IMR-90 (cell line): ENCODE measurements at regions not wholly inside any gene's neighbourhood (a gene's known extent, or its start where the extent isn't known, plus 50 kb on each side); places are given as distances from the start of the nearest gene placed in this dataset.

Experiments
- ATAC-seq: fragments of 200-7000 bp; cut with Tn5 transposase; 2 replicates; pipeline ENCODE4 v1.9.1; 2020; ENCODE audit warnings: low read depth, mild to moderate bottlenecking, moderate library complexity
- BruUV-seq: library from RNA; stranded (reverse); fragments of 400-500 nt; replicated peaks from 2 replicates; lab custom pipeline; 2021; lab: Mats Ljungman, UMichigan
- CTCF ChIA-PET: fragments of 300-600 bp; formaldehyde crosslinking; extraction: SDS; loops from one replicate; lab custom pipeline; 2021; ENCODE audit warnings: antibody characterized with exemption; lab: Yijun Ruan, JAX
- POLR2A ChIA-PET: fragments of 300-600 bp; sonication (Branson Sonifier 250); formaldehyde crosslinking; loops from one replicate; lab custom pipeline; 2022; ENCODE audit warnings: antibody characterized with exemption; ENCODE audit not compliant: unreplicated experiment; lab: Charles Lee
- DNase-seq: peaks from one replicate; pipeline ENCODE4 v3.0.0; 2013
- H2AFZ ChIP-seq: replicated peaks from 2 replicates; pipeline ENCODE3; 2013; ENCODE audit warnings: low read length, mild to moderate bottlenecking; ENCODE audit not compliant: poor library complexity
- H2AK5ac ChIP-seq: 2 replicates; pipeline ENCODE4 v1.6.1; 2013; ENCODE audit warnings: low read depth, low read length, inconsistent platforms
- H2AK9ac ChIP-seq: replicated peaks from 2 replicates; pipeline ENCODE3; 2013; ENCODE audit warnings: mild to moderate bottlenecking, low read depth, low read length, moderate library complexity; ENCODE audit not compliant: poor library complexity
- H2BK120ac ChIP-seq: 2 replicates; pipeline ENCODE4 v1.6.1; 2013; ENCODE audit warnings: low read depth, low read length, inconsistent platforms
- H2BK15ac ChIP-seq: 3 replicates; pipeline ENCODE4 v1.6.1; 2013; ENCODE audit warnings: low read depth, low read length, inconsistent platforms
- H2BK20ac ChIP-seq: 2 replicates; pipeline ENCODE4 v1.6.1; 2013; ENCODE audit warnings: low read depth, mild to moderate bottlenecking, inconsistent platforms, low read length, moderate library complexity
- H2BK5ac ChIP-seq: 2 replicates; pipeline ENCODE4 v1.6.1; 2013; ENCODE audit warnings: mild to moderate bottlenecking, low read depth, low read length, inconsistent platforms; ENCODE audit not compliant: poor library complexity, severe bottlenecking
- H3K14ac ChIP-seq: replicated peaks from 2 replicates; pipeline ENCODE4 v1.6.1; 2013; ENCODE audit warnings: low read depth, low read length, inconsistent platforms
- H3K18ac ChIP-seq: 2 replicates; pipeline ENCODE4 v1.6.1; 2013; ENCODE audit warnings: low read depth, low read length, control low read depth
- H3K23ac ChIP-seq: 2 replicates; pipeline ENCODE4 v1.6.1; 2013; ENCODE audit warnings: low read depth, low read length, inconsistent platforms
- H3K27ac ChIP-seq: 2 replicates; pipeline ENCODE4 v1.5.1; 2013; ENCODE audit warnings: mild to moderate bottlenecking, control low read depth, low read length; ENCODE audit not compliant: insufficient read depth
- H3K27me3 ChIP-seq: 2 replicates; pipeline ENCODE4 v1.6.1; 2013; ENCODE audit warnings: low read length; ENCODE audit not compliant: control insufficient read depth, insufficient read depth
- H3K36me3 ChIP-seq: 2 replicates; pipeline ENCODE4 v1.6.1; 2013; ENCODE audit warnings: low read length, mixed read lengths; ENCODE audit not compliant: control insufficient read depth, insufficient read depth
- H3K4ac ChIP-seq: 2 replicates; pipeline ENCODE4 v1.6.1; 2013; ENCODE audit warnings: low read depth, low read length, inconsistent platforms
- H3K4me1 ChIP-seq: 2 replicates; pipeline ENCODE4 v1.6.1; 2013; ENCODE audit warnings: low read length, mixed read lengths; ENCODE audit not compliant: control insufficient read depth, insufficient read depth
- H3K4me2 ChIP-seq: 2 replicates; pipeline ENCODE4 v1.6.1; 2013; ENCODE audit warnings: low read depth, mild to moderate bottlenecking, control low read depth, low read length, moderate library complexity
- H3K4me3 ChIP-seq: 2 replicates; pipeline ENCODE4 v1.5.1; 2013; ENCODE audit warnings: low read depth, mild to moderate bottlenecking, control low read depth, low read length, moderate library complexity; ENCODE audit not compliant: insufficient read depth
- H3K56ac ChIP-seq: 2 replicates; pipeline ENCODE4 v1.6.1; 2013; ENCODE audit warnings: low read length, inconsistent platforms; ENCODE audit not compliant: insufficient read depth; ENCODE audit errors: extremely low read depth
- H3K79me1 ChIP-seq, 2 experiments: 2 replicates each; pipeline ENCODE4 v1.6.1; 2013; ENCODE audit warnings: low read length in 2 of 2, inconsistent platforms in 1 of 2, low read depth in 1 of 2
- H3K9ac ChIP-seq: 2 replicates; pipeline ENCODE4 v1.6.1; 2013; ENCODE audit warnings: low read depth, low read length, control low read depth
- H3K9me1 ChIP-seq: 2 replicates; pipeline ENCODE4 v1.6.1; 2013; ENCODE audit warnings: low read length, inconsistent platforms; ENCODE audit not compliant: insufficient read depth
- H3K9me3 ChIP-seq: 2 replicates; pipeline ENCODE4 v1.6.1; 2013; ENCODE audit warnings: low read length; ENCODE audit not compliant: control insufficient read depth, insufficient read depth
- H4K20me1 ChIP-seq: 2 replicates; pipeline ENCODE4 v1.6.1; 2013; ENCODE audit warnings: low read length, inconsistent platforms; ENCODE audit not compliant: insufficient read depth
- H4K5ac ChIP-seq: 2 replicates; pipeline ENCODE4 v1.6.1; 2013; ENCODE audit warnings: mild to moderate bottlenecking, low read depth, low read length, control low read depth
- H4K8ac ChIP-seq, 2 experiments: 2 replicates each; pipeline ENCODE4 v1.6.1; 2013; ENCODE audit warnings: low read depth in 2 of 2, low read length in 2 of 2, control low read depth in 1 of 2, inconsistent platforms in 1 of 2
- H4K91ac ChIP-seq: 2 replicates; pipeline ENCODE4 v1.6.1; 2013; ENCODE audit warnings: low read depth, low read length, inconsistent platforms; ENCODE audit not compliant: insufficient read depth
- CEBPB ChIP-seq: IDR thresholded peaks from 2 replicates; pipeline ENCODE4 v1.6.1; 2012; ENCODE audit warnings: low read depth, low read length, improper control_type of control experiment
- CHD1 ChIP-seq: IDR thresholded peaks from 2 replicates; pipeline ENCODE4 v1.6.1; 2012; ENCODE audit warnings: low read depth, low read length, improper control_type of control experiment
- CTCF ChIP-seq: conservative IDR thresholded peaks from 2 replicates; pipeline ENCODE4 v1.5.1; 2012; ENCODE audit warnings: mild to moderate bottlenecking, low read depth, low read length, improper control_type of control experiment
- FOS ChIP-seq: fragments of 150-350 bp; IDR thresholded peaks from 2 replicates; pipeline ENCODE4 v1.6.1; 2016; ENCODE audit warnings: low read depth, low read length
- MAFK ChIP-seq: IDR thresholded peaks from 2 replicates; pipeline ENCODE4 v1.6.1; 2012; ENCODE audit warnings: low read depth, low read length, improper control_type of control experiment
- MAZ ChIP-seq: IDR thresholded peaks from 2 replicates; pipeline ENCODE4 v1.6.1; 2012; ENCODE audit warnings: low read depth, mild to moderate bottlenecking, low read length, improper control_type of control experiment, moderate library complexity, borderline replicate concordance
- MXI1 ChIP-seq: IDR thresholded peaks from 2 replicates; pipeline ENCODE4 v1.6.1; 2012; ENCODE audit warnings: low read depth, mild to moderate bottlenecking, low read length, moderate library complexity, borderline replicate concordance
- NFE2L2 ChIP-seq: fragments of 150-350 bp; IDR thresholded peaks from 2 replicates; pipeline ENCODE4 v1.6.1; 2016; ENCODE audit warnings: low read depth, mild to moderate bottlenecking, low read length
- POLR2A ChIP-seq: IDR thresholded peaks from 2 replicates; pipeline ENCODE4 v1.6.1; 2012; ENCODE audit warnings: mild to moderate bottlenecking, low read depth, low read length
- RAD21 ChIP-seq: IDR thresholded peaks from 2 replicates; pipeline ENCODE4 v1.6.1; 2012; ENCODE audit warnings: low read length, improper control_type of control experiment
- RCOR1 ChIP-seq: IDR thresholded peaks from 2 replicates; pipeline ENCODE4 v1.6.1; 2012; ENCODE audit warnings: mild to moderate bottlenecking, low read length, improper control_type of control experiment; ENCODE audit not compliant: insufficient replicate concordance
- RFX5 ChIP-seq: IDR thresholded peaks from 2 replicates; pipeline ENCODE4 v1.8.0; 2012; ENCODE audit warnings: low read depth, mild to moderate bottlenecking, low read length, moderate library complexity
- SMC3 ChIP-seq: fragments of 150-350 bp; IDR thresholded peaks from 2 replicates; pipeline ENCODE4 v1.6.1; 2016; ENCODE audit warnings: low read depth, mild to moderate bottlenecking, antibody characterized with exemption, low read length, moderate library complexity
- WGBS, 2 experiments: methylation state at CpG; one replicate each; pipeline versions ENCODE4 v1.1.5 to v1.1.7; 2013; ENCODE audit warnings: missing lambda C conversion rate in 2 of 2; ENCODE audit not compliant: insufficient read length in 1 of 2; ENCODE audit errors: extremely low coverage in 2 of 2; 5-methylcytosine and 5-hydroxymethylcytosine counted together
- dilution Hi-C: fragments of 300-500 bp; cut with HindIII; formaldehyde crosslinking; loops from one replicate; pipeline ENCODE4 v1.14.3; 2018; ENCODE audit warnings: low sequenced_read_pairs; ENCODE audit not compliant: unreplicated experiment
- in situ Hi-C: fragments of 300-500 bp; cut with MboI; formaldehyde crosslinking; loops from 3 replicates; pipeline ENCODE4 v1.14.3; 2019; ENCODE audit warnings: low sequenced_read_pairs, inconsistent platforms, mixed read lengths
- intact Hi-C: fragments of 100-400 bp; cut with micrococcal nuclease; formaldehyde crosslinking; loops from 2 replicates; pipeline ENCODE4 v1.10.0; 2022
- TF ChIP-seq, protein P1 (sequence below): fragments of 150-350 bp; IDR thresholded peaks from 2 replicates; pipeline ENCODE4 v1.6.1; 2017; ENCODE audit warnings: mild to moderate bottlenecking, antibody characterized with exemption, low read length, low read depth

DNA sequence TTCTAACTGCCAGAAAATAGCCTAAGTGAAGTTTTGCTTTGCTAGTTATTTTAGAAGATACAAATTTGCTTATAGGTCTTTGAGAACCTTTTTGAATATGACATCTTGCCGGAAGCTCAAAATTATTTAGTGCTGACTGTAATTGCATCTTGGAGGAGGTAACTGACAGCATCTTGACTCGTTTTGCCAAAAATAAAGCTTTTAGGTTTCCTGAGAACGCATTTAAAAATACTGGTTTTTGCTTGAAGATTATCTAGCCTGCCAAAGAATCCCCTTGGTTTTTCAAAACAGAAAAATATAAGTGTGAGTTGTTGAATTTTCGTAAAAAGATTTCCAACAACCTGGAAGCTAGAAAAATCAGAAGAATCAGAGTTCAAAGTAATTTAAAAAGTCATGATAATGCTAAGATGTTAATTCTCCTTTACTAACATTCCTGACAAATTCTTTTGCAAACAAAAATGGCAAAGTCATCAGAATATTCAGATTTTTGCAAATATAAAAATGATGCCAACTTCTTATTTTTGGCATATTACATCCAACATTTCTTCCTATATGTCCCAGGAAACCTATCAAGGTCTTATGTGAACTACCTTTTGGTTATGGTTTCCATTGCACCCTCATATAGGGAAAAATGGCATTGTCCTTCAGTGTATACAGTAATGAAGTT, 178.0 kb upstream of the SLC8A1 start:
- Histone ChIP-seq H3K27ac (no peak overlapping the region), H3K4me1 (no peaks in the 10 kb centered on the region), H3K79me1 (no peaks in the 10 kb centered on the region), H3K4me2 (no peak overlapping the region), H3K23ac (no peak overlapping the region), H3K4ac (no peak overlapping the region), H2BK20ac (no peak overlapping the region), H2AK9ac (no peak overlapping the region), H3K36me3 (no peaks in the 10 kb centered on the region), H3K14ac (no peak overlapping the region), H4K5ac (no peak overlapping the region), H3K9me1 (no peaks in the 10 kb centered on the region), H2BK5ac (no peak overlapping the region), H4K8ac (no peak overlapping the region), H3K56ac (no peak overlapping the region), H4K91ac (no peak overlapping the region), H4K20me1 (no peaks in the 10 kb centered on the region), H3K9me3 (no peaks in the 10 kb centered on the region), H2BK15ac (no peak overlapping the region), H3K27me3 (no peaks in the 10 kb centered on the region), H3K4me3 (no peak overlapping the region), H2AK5ac (no peak overlapping the region), H2AFZ (no peak overlapping the region), H3K18ac (no peak overlapping the region), H3K9ac (no peak overlapping the region), H2BK120ac (no peak overlapping the region)
- ChIA-PET CTCF (no interaction called here), POLR2A (no interaction called here)
- TF ChIP-seq MAFK: no peak
- TF ChIP-seq CTCF: no peak
- no peak for TF ChIP-seq RCOR1
- no peak for TF ChIP-seq POLR2A
- TF ChIP-seq FOS: no peak
- TF ChIP-seq SMC3: no peak
- TF ChIP-seq, protein P1, sequence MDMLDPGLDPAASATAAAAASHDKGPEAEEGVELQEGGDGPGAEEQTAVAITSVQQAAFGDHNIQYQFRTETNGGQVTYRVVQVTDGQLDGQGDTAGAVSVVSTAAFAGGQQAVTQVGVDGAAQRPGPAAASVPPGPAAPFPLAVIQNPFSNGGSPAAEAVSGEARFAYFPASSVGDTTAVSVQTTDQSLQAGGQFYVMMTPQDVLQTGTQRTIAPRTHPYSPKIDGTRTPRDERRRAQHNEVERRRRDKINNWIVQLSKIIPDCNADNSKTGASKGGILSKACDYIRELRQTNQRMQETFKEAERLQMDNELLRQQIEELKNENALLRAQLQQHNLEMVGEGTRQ: no peak
- TF ChIP-seq RAD21: no peak
- TF ChIP-seq MXI1: no peak
- no peak for TF ChIP-seq NFE2L2
- TF ChIP-seq CHD1: no peak
- no peak for TF ChIP-seq RFX5
- no peak for TF ChIP-seq CEBPB
- no peak for TF ChIP-seq MAZ
- no CpG with 5 or more reads among the region's 4 CpGs for WGBS, 2 experiments
- in situ Hi-C loops (no loop called here), intact Hi-C loops (no loop called here), dilution Hi-C loops (no loop called here)
- BruUV-seq: no TSS peak
- ATAC-seq (no peak), DNase-seq (no peak)
